Astrocyte (in vitro differentiated cells and primary cell): ENCODE measurements at regions not wholly inside any gene's neighbourhood (a gene's known extent, or its start where the extent isn't known, plus 50 kb on each side); places are given as distances from the start of the nearest gene placed in this dataset.

ENCODE experiments used
- CTCF ChIP-seq: IDR thresholded peaks from 2 replicates; pipeline ENCODE4 v1.5.1; 2011; ENCODE audit warnings: low read depth, mild to moderate bottlenecking, inconsistent platforms, low read length, moderate library complexity; ENCODE audit not compliant: insufficient read depth
- EZH2 ChIP-seq: IDR thresholded peaks from 2 replicates; pipeline ENCODE4 v1.6.1; 2012; ENCODE audit warnings: mild to moderate bottlenecking, low read length, inconsistent platforms; ENCODE audit not compliant: insufficient read depth

- no peak for TF ChIP-seq CTCF
- no peak for TF ChIP-seq EZH2
These were observed 52.1 kb upstream of the TNRC6A start for GRCh38 chr16:24677388-24677787.
